Uterus (tissue), 2 donors: ENCODE measurements at regions not wholly inside any gene's neighbourhood (a gene's known extent, or its start where the extent isn't known, plus 50 kb on each side); places are given as distances from the start of the nearest gene placed in this dataset.

Source experiments
- POLR2A ChIP-seq, 2 donors: fragments of 450-650 bp; IDR thresholded peaks; one replicate each; pipeline ENCODE4 v1.6.1; 2016; ENCODE audit warnings: antibody characterized with exemption in 2 of 2, mild to moderate bottlenecking in 1 of 2, moderate library complexity in 1 of 2
- TF ChIP-seq, protein P1 (sequence below), 4 experiments: fragments of 200-600 bp in 2 of 4; fragments of 450-650 bp in 2 of 4; sonication (generic) in 2 of 4; IDR thresholded peaks; one replicate each; pipeline ENCODE4 v1.5.1; 2016 to 2019; ENCODE audit warnings: antibody characterized with exemption in 4 of 4, mild to moderate bottlenecking in 2 of 4, moderate library complexity in 1 of 4

DNA sequence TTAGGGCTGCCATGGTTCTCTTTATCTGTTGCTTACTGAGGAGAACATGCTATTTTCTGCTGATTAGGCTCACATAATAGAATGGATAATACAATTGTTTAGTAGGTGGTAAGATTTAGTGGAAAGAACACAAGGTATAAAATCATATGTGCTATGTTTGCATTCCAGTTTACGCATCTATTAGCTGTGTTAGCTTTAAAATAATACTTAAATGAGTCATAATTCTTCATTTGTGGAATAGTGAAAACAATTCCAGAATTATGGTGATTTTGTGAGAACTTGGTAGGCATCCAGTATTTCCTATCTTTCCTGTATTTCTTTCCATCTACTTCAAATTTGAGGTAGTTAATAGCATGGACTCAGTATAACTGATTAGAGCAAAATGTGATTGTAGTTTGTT, 1585.5 kb upstream of the LRRTM3 start:
- TF ChIP-seq, protein P1, sequence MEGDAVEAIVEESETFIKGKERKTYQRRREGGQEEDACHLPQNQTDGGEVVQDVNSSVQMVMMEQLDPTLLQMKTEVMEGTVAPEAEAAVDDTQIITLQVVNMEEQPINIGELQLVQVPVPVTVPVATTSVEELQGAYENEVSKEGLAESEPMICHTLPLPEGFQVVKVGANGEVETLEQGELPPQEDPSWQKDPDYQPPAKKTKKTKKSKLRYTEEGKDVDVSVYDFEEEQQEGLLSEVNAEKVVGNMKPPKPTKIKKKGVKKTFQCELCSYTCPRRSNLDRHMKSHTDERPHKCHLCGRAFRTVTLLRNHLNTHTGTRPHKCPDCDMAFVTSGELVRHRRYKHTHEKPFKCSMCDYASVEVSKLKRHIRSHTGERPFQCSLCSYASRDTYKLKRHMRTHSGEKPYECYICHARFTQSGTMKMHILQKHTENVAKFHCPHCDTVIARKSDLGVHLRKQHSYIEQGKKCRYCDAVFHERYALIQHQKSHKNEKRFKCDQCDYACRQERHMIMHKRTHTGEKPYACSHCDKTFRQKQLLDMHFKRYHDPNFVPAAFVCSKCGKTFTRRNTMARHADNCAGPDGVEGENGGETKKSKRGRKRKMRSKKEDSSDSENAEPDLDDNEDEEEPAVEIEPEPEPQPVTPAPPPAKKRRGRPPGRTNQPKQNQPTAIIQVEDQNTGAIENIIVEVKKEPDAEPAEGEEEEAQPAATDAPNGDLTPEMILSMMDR (IDR thresholded peaks at IDR 0.05) = no peak
- no peak for TF ChIP-seq POLR2A (IDR thresholded peaks at IDR 0.05)
